T-helper 1 cell treated with Interleukin-12 subunit alpha and Interleukin-12 subunit beta and Interleukin-4 antibody, amounts not matched to agents 30 μg/mL and 1 μg/mL, for 36 hours (primary cell): ENCODE measurements at regions not wholly inside any gene's neighbourhood (a gene's known extent, or its start where the extent isn't known, plus 50 kb on each side); places are given as distances from the start of the nearest gene placed in this dataset.

Experiments used
- H3K27ac Mint-ChIP-seq: one replicate; pipeline ENCODE4 v1.8.0; 2021; ENCODE audit warnings: mild to moderate bottlenecking, mixed read lengths
- H3K27me3 Mint-ChIP-seq: one replicate; pipeline ENCODE4 v1.8.0; 2021; ENCODE audit warnings: low read depth, mixed read lengths
- H3K36me3 Mint-ChIP-seq: one replicate; pipeline ENCODE4 v1.8.0; 2021; ENCODE audit warnings: low read depth, mixed read lengths
- H3K4me1 Mint-ChIP-seq: one replicate; pipeline ENCODE4 v1.8.0; 2021; ENCODE audit warnings: low read depth, mixed read lengths
- H3K4me3 Mint-ChIP-seq: one replicate; pipeline ENCODE4 v1.8.0; 2021; ENCODE audit warnings: mild to moderate bottlenecking, moderate library complexity, mixed read lengths
- H3K9me3 Mint-ChIP-seq: one replicate; pipeline ENCODE4 v1.8.0; 2021; ENCODE audit warnings: mixed read lengths

DNA sequence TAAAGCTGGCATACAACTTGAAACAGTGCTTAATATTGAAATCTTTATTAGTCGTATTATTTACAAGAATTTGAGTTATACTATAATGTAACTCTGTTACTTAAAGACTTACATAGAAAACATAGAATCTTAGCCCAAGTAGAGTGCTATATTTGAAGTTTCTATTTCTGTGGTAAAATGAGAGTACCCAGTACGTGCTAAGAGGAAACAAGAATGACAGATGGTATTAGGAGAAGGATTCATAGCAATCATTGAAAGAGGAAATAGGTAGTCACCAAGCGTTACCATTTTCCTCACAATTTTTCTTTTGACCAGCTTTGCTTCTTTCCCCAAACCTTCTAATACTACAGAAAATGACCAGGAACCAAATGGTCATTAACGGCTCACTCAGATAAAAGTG is 412.1 kb upstream of the GRIA3 start:
- Mint-ChIP-seq H3K4me3 (no peak overlapping the region), H3K36me3 (no peaks in the 10 kb centered on the region), H3K27me3 (no peaks in the 10 kb centered on the region), H3K4me1 (no peaks in the 10 kb centered on the region), H3K9me3 (peaks cover 3% of the 10 kb centered on the region), H3K27ac (no peak overlapping the region)

DNA sequence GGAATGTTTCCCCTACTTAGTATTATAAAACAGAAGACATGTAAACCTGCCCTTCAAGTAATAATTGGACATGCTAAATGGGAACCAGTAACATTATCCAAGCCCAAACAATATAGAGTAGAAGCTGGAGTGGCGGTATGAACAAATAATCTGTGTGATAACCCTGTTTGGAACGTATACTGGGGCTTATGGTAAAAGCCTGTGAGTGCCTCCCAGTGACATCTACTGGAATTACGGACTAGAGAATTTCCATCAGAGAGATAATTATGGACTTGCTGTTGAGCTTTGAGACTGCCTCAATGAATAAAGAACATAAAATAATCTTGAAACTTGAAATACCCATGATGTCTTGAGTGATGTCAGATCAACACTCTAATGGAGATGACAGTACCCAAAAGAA is 406.3 kb upstream of the GRIA3 start:
- H3K27me3 Mint-ChIP-seq: no peaks in the 10 kb centered on the region
- no peaks in the 10 kb centered on the region for H3K4me1 Mint-ChIP-seq
- no peaks in the 10 kb centered on the region for H3K9me3 Mint-ChIP-seq
- no peak overlapping the region for H3K4me3 Mint-ChIP-seq
- H3K27ac Mint-ChIP-seq: no peak overlapping the region
- H3K36me3 Mint-ChIP-seq: no peaks in the 10 kb centered on the region

GRCh38 chrX:122783918-122784317 is 400.2 kb upstream of the GRIA3 start:
- no peaks in the 10 kb centered on the region for H3K4me1 Mint-ChIP-seq
- H3K27ac Mint-ChIP-seq: no peak overlapping the region
- H3K36me3 Mint-ChIP-seq: no peaks in the 10 kb centered on the region
- H3K9me3 Mint-ChIP-seq: no peaks in the 10 kb centered on the region
- H3K27me3 Mint-ChIP-seq: no peaks in the 10 kb centered on the region
- H3K4me3 Mint-ChIP-seq: no peak overlapping the region

DNA sequence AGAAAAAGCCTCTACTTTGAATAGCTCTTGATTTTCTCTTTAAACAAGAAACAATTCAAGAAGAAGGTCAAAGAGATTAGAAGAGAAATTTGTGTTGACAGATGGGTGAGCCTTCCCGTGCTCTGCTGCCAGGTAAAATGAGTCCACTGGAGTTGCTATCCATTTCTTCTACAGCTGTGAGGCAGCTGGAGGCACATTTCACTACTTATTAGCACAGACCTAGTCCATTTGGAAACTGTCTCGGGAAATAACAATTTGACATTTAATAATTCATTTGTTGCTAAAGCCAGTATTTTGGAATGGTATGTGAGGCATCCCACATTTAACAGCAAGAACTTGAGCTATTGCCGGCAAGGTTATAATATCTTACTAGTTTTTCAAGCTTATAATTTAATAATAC is 396.8 kb upstream of the GRIA3 start:
- H3K36me3 Mint-ChIP-seq: no peaks in the 10 kb centered on the region
- no peaks in the 10 kb centered on the region for H3K4me1 Mint-ChIP-seq
- no peaks in the 10 kb centered on the region for H3K27me3 Mint-ChIP-seq
- no peak overlapping the region for H3K4me3 Mint-ChIP-seq
- no peak overlapping the region for H3K27ac Mint-ChIP-seq
- H3K9me3 Mint-ChIP-seq: no peaks in the 10 kb centered on the region

- H3K27ac Mint-ChIP-seq: no peak overlapping the region
- no peaks in the 10 kb centered on the region for H3K27me3 Mint-ChIP-seq
- H3K36me3 Mint-ChIP-seq: no peaks in the 10 kb centered on the region
- H3K9me3 Mint-ChIP-seq: no peaks in the 10 kb centered on the region
- H3K4me1 Mint-ChIP-seq: no peaks in the 10 kb centered on the region
- H3K4me3 Mint-ChIP-seq: no peak overlapping the region
Observed at GRCh38 chrX:122788216-122788615, 395.9 kb upstream of the GRIA3 start.

- Mint-ChIP-seq H3K27me3 (no peaks in the 10 kb centered on the region), H3K36me3 (no peaks in the 10 kb centered on the region), H3K4me3 (no peak overlapping the region), H3K9me3 (no peaks in the 10 kb centered on the region), H3K4me1 (no peaks in the 10 kb centered on the region), H3K27ac (no peak overlapping the region)
Observed at GRCh38 chrX:122790376-122791095, 393.5 kb upstream of the GRIA3 start.

- Mint-ChIP-seq H3K27ac (no peak overlapping the region), H3K27me3 (no peaks in the 10 kb centered on the region), H3K4me1 (no peaks in the 10 kb centered on the region), H3K4me3 (no peak overlapping the region), H3K9me3 (no peaks in the 10 kb centered on the region), H3K36me3 (no peaks in the 10 kb centered on the region)
Observed at GRCh38 chrX:122813876-122814275, 370.2 kb upstream of the GRIA3 start.

DNA sequence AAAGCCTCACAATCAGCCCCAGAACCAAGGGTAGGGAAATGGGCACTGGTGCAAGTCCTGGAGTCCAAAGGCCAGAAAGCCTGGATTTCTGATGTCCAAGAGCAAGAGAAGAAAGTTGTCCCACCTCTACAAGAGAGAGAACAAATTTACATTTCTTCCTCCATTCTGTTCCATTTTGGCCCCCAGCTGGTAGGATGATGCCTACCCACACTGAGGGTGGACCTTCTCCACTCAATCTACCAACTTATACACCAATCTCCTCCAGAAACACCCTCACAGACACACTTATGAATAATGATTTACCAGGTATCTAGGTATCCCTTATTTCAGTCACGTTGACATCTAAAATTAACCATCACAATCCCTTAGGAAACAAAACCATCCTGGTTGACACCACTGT is 367.8 kb upstream of the GRIA3 start:
- no peak overlapping the region for H3K4me3 Mint-ChIP-seq
- no peaks in the 10 kb centered on the region for H3K27me3 Mint-ChIP-seq
- peaks cover 17% of the 10 kb centered on the region for H3K9me3 Mint-ChIP-seq
- H3K27ac Mint-ChIP-seq: no peak overlapping the region
- no peaks in the 10 kb centered on the region for H3K36me3 Mint-ChIP-seq
- H3K4me1 Mint-ChIP-seq: no peaks in the 10 kb centered on the region

- Mint-ChIP-seq H3K4me1 (no peaks in the 10 kb centered on the region), H3K27ac (no peak overlapping the region)
Observed at GRCh38 chrX:122817321-122817955, 366.6 kb upstream of the GRIA3 start.

DNA sequence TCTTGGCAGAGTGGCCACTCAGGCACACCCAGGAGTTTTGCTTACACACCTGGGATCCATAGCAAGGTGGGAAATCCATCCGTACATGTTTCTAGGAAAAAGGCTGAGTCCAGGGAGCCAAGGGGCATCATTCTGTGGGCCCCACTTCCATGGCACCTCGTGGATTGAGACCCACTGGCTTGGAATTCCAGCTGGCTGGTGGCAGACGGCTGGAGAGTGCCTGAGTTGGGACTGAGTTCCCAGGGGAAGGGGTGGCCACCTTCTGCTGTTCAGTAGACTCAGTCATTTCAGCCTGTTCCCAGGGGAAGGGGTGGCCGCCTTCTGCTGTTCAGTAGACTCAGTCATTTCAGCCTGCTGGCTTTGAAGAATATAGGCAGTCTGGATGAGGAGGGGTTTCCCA is 366.0 kb upstream of the GRIA3 start:
- H3K4me3 Mint-ChIP-seq: no peak overlapping the region
- H3K4me1 Mint-ChIP-seq: no peaks in the 10 kb centered on the region
- H3K27me3 Mint-ChIP-seq: no peaks in the 10 kb centered on the region
- H3K36me3 Mint-ChIP-seq: no peaks in the 10 kb centered on the region
- peaks cover 21% of the 10 kb centered on the region for H3K9me3 Mint-ChIP-seq
- H3K27ac Mint-ChIP-seq: no peak overlapping the region

More at GRCh38 chrX:122817321-122817955, 366.6 kb upstream of the GRIA3 start:
- Mint-ChIP-seq H3K9me3 (peaks cover 21% of the 10 kb centered on the region), H3K4me3 (no peak overlapping the region), H3K36me3 (no peaks in the 10 kb centered on the region), H3K27me3 (no peaks in the 10 kb centered on the region)

DNA sequence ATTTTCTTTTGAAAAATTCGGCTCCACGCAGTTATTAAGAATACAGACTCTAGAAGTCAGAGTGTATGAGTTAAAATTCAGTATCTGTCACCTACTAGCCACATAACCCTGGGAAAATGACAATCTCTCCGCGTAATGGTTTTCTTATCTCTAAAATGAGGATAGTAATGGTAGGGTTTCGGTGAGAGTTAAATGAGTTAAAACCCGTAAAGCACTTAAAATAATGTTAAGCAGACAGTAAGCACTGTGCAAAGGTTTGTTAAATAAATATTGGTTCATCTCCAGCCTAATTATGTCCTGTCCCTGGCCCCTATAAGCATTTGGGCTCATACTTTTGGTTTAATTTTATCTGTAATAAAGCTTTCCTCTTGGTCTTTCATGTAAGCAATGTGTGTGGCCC is 350.8 kb upstream of the GRIA3 start:
- H3K27me3 Mint-ChIP-seq: no peaks in the 10 kb centered on the region

DNA sequence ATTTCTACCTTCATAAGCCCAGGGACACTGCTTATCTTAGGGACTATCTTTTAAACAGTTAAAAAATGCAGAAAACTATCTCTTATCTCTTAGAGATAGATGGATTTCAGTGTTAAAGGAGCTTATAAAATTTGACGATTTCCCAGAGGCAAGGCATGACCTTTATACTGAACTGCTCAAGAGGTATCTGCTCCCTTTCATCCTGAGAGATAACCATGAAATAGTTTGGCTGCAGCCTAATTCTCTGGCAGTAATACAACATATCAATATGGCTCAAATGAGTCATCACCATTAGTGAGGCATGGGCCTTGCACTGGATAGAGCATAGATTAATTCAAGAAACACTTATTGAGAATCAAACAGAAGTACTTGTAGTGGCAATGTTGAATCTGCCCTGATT is 348.2 kb upstream of the GRIA3 start:
- Mint-ChIP-seq H3K4me3 (no peak overlapping the region), H3K36me3 (no peaks in the 10 kb centered on the region), H3K4me1 (no peaks in the 10 kb centered on the region), H3K27ac (no peak overlapping the region), H3K27me3 (no peaks in the 10 kb centered on the region), H3K9me3 (no peaks in the 10 kb centered on the region)

More for the DNA sequence above, 350.8 kb upstream of the GRIA3 start:
- Mint-ChIP-seq H3K36me3 (no peaks in the 10 kb centered on the region), H3K4me3 (no peak overlapping the region), H3K9me3 (no peaks in the 10 kb centered on the region), H3K4me1 (no peaks in the 10 kb centered on the region), H3K27ac (no peak overlapping the region)

- Mint-ChIP-seq H3K9me3 (peaks cover 4% of the 10 kb centered on the region), H3K36me3 (no peaks in the 10 kb centered on the region), H3K27ac (no peak overlapping the region), H3K4me1 (no peaks in the 10 kb centered on the region), H3K4me3 (no peak overlapping the region), H3K27me3 (no peaks in the 10 kb centered on the region)
Observed at GRCh38 chrX:122850326-122850725, 333.8 kb upstream of the GRIA3 start.

GRCh38 chrX:122856205-122856604 is 327.9 kb upstream of the GRIA3 start:
- H3K4me1 Mint-ChIP-seq: no peaks in the 10 kb centered on the region
- no peaks in the 10 kb centered on the region for H3K36me3 Mint-ChIP-seq
- H3K27ac Mint-ChIP-seq: no peak overlapping the region
- no peaks in the 10 kb centered on the region for H3K27me3 Mint-ChIP-seq
- peaks cover 11% of the 10 kb centered on the region for H3K9me3 Mint-ChIP-seq
- H3K4me3 Mint-ChIP-seq: no peak overlapping the region

GRCh38 chrX:122857734-122858133 is 326.3 kb upstream of the GRIA3 start:
- no peaks in the 10 kb centered on the region for H3K27me3 Mint-ChIP-seq
- no peaks in the 10 kb centered on the region for H3K4me1 Mint-ChIP-seq
- H3K4me3 Mint-ChIP-seq: no peak overlapping the region
- H3K36me3 Mint-ChIP-seq: no peaks in the 10 kb centered on the region
- no peak overlapping the region for H3K27ac Mint-ChIP-seq
- peaks cover 11% of the 10 kb centered on the region for H3K9me3 Mint-ChIP-seq
